Gastroesophageal sphincter (tissue), 3 donors: ENCODE measurements at regions not wholly inside any gene's neighbourhood (a gene's known extent, or its start where the extent isn't known, plus 50 kb on each side); places are given as distances from the start of the nearest gene placed in this dataset.

Experiments used
- POLR2AphosphoS5 ChIP-seq: sonication (generic); formaldehyde crosslinking; IDR thresholded peaks from one replicate; pipeline ENCODE4 v1.6.1; 2017; ENCODE audit warnings: antibody characterized with exemption
- TF ChIP-seq, protein P1 (sequence below), 4 experiments: fragments of 200-600 bp in 2 of 4; fragments of 450-650 bp in 2 of 4; sonication (generic) in 1 of 4; IDR thresholded peaks; one replicate each; pipeline ENCODE4 v1.5.1; 2017 to 2019; ENCODE audit warnings: antibody characterized with exemption in 4 of 4, mild to moderate bottlenecking in 2 of 4, moderate library complexity in 2 of 4

DNA sequence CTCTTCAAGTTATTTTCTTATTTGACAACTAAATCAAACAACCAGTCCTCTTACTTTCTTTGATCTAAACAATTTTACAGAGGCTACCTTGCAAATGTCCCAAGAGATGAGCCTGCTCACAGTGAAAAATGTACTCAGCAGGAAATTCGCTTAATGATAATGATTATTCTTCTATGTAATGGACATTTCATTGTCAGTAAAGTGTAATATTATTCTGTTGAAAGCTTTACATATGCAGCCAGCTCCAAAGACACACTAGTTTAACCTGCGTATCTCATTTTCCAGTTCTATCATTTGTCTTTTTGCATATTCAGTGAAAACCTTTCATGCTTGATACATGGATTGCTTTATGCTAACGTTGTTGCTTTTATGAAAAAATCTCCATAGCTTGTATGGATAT is 758.7 kb upstream of the ZNF608 start:
- TF ChIP-seq, protein P1, sequence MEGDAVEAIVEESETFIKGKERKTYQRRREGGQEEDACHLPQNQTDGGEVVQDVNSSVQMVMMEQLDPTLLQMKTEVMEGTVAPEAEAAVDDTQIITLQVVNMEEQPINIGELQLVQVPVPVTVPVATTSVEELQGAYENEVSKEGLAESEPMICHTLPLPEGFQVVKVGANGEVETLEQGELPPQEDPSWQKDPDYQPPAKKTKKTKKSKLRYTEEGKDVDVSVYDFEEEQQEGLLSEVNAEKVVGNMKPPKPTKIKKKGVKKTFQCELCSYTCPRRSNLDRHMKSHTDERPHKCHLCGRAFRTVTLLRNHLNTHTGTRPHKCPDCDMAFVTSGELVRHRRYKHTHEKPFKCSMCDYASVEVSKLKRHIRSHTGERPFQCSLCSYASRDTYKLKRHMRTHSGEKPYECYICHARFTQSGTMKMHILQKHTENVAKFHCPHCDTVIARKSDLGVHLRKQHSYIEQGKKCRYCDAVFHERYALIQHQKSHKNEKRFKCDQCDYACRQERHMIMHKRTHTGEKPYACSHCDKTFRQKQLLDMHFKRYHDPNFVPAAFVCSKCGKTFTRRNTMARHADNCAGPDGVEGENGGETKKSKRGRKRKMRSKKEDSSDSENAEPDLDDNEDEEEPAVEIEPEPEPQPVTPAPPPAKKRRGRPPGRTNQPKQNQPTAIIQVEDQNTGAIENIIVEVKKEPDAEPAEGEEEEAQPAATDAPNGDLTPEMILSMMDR (IDR thresholded peaks at IDR 0.05): no peak
- TF ChIP-seq POLR2AphosphoS5: no peak
